Endometrium (tissue), 2 donors: ENCODE measurements at regions not wholly inside any gene's neighbourhood (a gene's known extent, or its start where the extent isn't known, plus 50 kb on each side); places are given as distances from the start of the nearest gene placed in this dataset.

Source experiments
- FAIRE-seq: peaks from 2 replicates; lab custom pipeline; 2012; peaks lifted over from hg19 to GRCh38; lab: Jason Lieb, UNC
- donor health status: control.
- donor health status: control.

DNA sequence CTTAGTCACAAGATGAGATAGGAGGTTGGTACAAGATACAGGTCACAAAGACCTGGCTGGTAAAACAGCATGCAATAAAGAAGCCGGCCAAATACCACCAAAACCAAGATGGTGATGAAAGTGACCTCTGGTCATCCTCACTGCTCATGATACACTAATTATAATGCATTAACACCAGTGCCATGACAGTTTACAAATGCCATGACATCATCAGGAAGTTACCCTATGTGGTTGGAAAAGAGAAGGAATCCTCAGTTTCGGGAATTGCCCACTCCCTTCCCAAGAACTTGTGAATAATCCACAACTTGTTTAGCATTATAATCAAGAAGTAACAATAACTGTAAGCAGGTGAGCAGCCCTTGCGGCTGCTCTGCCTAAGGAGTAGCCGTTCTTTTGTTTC is 408.5 kb upstream of the RAG2 start:
- no peak for FAIRE-seq

- FAIRE-seq = no peak
Observed at GRCh38 chr11:37002831-37003230, 404.8 kb upstream of the RAG2 start.

GRCh38 chr11:36997656-36998055 is 399.6 kb upstream of the RAG2 start:
- no peak for FAIRE-seq

- FAIRE-seq = no peak
Observed at GRCh38 chr11:36996795-36997194, 398.8 kb upstream of the RAG2 start.

DNA sequence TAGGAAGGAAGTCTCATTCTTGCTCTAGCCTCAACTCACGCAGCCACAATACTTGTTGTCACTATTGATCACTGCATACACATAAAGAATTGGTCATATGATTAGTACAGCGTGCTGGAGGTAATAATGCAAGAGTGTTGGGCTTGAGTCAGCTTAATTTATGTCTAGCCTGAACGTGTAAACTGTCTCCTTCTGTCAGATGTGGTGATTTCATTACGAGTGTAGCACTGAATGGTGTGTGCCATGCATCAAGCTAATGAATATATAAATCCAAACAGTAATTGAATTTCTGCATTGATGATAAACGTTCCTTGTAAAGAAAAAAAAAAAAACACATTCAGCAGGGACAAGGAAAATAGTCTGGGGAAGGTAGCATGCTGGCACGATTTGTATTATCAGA is 396.2 kb upstream of the RAG2 start:
- no peak for FAIRE-seq

GRCh38 chr11:36988556-36988955 is 390.5 kb upstream of the RAG2 start:
- no peak for FAIRE-seq

- FAIRE-seq = no peak
Observed at GRCh38 chr11:36985562-36985961, 387.5 kb upstream of the RAG2 start.

DNA sequence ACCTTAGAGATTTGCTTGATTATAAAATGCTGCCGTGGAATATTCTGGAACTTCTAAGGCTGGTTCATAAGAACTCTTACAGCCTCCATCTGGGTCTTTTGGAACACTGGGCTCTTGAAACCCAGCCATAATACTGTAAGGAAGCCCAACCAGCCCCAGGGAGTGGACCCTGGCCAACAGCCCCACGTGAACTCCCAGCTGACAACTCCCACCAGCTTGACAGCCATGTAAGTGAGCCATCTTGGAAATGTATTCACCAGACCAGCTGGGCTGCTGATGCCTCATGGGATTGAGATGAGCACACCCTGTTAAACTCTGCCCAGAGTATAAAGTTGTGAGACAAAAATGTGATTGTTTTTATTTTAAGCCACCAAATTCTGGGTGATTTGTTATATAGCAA is 378.7 kb upstream of the RAG2 start:
- no peak for FAIRE-seq

- FAIRE-seq = no peak
Observed at GRCh38 chr11:36974771-36975170, 376.7 kb upstream of the RAG2 start.

DNA sequence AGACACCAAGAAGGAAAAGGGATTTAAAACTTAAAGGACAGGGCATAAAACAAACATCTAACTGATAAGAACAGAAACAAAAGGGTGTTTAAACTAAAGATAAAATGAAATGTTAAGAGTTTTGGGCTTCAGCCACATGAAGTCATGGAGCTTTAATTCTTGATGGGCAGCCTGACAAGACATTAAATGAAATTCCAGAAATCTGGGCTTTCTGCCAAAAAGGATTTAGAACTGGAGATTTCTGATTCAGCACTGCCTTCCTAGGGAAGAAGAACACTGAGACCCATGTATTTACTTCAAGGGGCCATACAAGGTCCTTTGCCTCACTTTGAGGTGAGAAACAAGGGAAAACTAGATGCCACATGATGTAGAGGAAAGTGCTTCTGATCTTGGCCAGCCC is 355.9 kb upstream of the RAG2 start:
- FAIRE-seq = no peak

DNA sequence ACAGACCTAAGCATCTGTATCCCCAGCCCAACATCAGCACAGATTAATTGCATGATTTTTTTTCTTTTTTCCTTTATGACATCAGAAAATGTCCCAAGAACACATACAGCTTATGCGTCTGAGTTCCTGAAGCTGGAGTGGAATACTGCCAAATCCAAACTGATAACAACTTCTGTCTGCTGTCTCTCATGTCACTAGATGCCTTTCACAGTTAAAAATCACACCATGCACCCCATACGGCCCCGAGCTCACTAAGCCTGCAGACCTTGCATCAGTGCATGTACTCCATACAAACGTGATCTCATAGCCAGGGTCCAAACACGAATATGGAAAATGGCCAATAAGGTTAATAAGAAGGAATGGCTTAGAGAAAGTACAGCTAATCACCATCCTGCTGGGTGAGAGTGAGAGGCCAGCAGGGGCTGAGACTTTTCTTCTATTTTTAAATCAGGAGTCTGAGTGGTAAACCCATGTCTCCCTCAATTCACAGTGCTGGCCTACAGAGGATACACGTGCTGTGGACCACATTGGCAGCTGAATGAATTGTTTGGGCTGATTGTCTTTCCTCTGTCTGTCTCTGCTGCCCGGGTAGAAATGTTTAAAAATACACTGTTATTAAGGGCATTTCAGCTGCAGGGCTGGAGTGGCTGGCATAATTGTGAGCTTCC is 350.6 kb upstream of the RAG2 start:
- no peak for FAIRE-seq

DNA sequence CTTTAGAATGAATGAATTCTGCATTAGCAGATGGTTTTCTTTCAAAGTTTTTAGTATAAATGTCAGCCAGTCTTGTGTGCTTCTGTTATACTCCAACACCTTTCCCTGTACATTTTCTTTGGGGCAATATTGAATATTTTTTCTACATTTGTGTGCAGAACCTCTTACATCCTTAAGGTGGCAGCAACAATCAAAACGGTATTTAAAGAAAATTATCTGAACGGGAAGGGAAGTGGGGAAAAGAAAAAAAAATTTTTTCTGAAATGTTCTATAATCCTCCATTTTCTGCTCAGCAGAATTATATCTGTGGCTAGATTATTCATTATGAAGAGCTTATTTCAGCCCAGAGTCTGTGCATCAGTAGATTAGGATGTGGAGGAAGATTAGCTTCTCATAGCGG is 347.3 kb upstream of the RAG2 start:
- peak; percentile 39 for FAIRE-seq

GRCh38 chr11:36933481-36933880 is 335.4 kb upstream of the RAG2 start:
- no peak for FAIRE-seq

GRCh38 chr11:36931139-36931538 is 333.1 kb upstream of the RAG2 start:
- no peak for FAIRE-seq

DNA sequence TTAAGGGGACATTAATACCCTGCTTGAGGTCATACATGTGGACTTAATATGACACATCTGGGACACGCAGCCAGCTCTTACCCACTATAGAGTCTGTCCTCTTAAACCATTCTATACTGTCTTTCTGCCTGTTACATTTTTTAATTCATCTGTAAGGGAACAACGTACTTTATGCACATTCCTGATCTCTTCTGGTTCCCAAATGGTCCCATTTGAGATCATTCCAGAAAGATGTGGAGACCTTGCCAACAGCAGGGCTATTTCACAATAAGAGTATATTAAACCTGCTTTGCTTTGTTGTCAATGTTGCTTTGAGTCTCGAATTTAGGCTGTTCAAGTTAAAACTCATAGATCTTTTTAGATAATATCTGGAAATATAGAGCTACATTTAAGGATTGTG is 332.2 kb upstream of the RAG2 start:
- no peak for FAIRE-seq

- FAIRE-seq = no peak
Observed at GRCh38 chr11:36929401-36929800, 331.4 kb upstream of the RAG2 start.

DNA sequence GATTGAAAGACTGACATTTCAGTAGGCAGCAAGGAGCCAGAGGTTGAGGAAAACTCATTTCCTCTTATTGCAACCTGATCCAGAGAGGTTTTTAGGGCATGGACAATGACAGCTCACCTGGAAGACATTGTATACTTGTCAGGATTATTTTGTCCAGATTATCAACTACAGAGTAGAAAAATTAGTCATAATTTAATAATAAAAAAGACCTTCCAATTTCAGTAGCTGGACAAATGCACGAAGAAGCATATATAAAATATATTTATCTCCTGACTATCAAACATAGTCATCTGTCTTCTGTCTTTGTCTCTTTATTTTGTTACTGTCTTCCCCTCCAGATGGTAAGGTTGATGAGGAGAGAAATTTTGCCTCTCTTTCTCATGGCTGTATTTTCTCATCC is 330.6 kb upstream of the RAG2 start:
- no peak for FAIRE-seq

DNA sequence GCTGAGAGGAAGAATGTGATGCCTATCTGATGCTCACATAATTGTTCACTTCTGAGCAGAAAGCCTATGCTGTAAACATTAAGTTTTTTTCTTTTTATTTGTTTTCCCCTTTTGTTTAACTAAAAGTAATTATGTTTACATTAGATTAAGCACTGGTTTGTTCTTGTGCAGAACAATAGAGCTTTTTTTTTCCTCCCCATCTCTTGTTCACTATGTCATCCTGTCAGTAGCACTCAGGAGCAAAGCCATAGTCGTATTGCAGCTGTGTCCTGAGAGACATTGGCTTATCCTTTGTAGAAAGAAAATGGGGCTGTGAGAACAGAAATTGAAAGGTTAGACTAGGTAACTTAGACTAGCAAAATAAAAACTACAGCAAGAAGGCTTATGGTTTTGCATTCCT is 301.8 kb upstream of the RAG2 start:
- FAIRE-seq = peak; percentile 98

DNA sequence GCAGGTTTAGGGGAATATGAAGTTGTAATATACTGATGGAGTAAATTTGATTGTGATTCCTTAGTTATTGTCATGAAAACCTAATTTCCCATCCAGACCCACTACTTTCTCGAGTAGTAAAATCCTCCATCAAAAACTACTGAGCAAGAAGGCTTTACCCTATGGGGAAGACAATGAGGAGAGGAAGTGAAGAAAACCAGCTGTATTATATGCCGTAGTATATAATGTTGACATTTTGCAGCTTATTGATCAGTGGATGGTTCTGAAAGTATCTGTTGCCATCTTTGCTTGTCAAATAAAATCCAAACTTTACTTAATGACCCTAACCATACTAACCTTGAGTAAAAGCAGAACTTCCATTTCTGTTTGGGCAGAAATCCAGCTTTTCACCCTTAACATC is 292.8 kb upstream of the RAG2 start:
- FAIRE-seq = no peak

- FAIRE-seq = no peak
Observed at GRCh38 chr11:36890121-36890679, 292.2 kb upstream of the RAG2 start.

- no peak for FAIRE-seq
Observed at GRCh38 chr11:36885154-36885553, 287.1 kb upstream of the RAG2 start.

DNA sequence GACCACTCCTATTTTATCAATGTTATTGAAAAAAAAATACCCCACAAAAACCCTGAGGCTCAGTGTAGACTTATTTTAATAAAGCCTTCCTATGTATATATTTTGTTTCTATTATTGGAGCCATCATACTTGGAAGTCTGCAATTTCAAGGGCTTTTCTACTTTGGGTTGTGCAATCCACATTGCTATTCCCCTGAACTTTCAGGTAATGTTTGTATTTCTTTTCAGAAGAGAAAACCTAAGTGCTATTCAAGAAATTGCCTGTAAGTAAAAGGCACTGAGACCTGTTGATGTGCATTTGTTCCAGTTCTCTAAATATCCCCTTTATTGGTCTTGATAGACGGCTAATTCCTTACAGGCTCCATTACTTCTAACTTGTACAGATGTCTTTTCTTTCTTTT is 280.7 kb upstream of the RAG2 start:
- no peak for FAIRE-seq

- no peak for FAIRE-seq
Observed at GRCh38 chr11:36877149-36877548, 279.1 kb upstream of the RAG2 start.

- FAIRE-seq = no peak
Observed at GRCh38 chr11:36876266-36876665, 278.2 kb upstream of the RAG2 start.

DNA sequence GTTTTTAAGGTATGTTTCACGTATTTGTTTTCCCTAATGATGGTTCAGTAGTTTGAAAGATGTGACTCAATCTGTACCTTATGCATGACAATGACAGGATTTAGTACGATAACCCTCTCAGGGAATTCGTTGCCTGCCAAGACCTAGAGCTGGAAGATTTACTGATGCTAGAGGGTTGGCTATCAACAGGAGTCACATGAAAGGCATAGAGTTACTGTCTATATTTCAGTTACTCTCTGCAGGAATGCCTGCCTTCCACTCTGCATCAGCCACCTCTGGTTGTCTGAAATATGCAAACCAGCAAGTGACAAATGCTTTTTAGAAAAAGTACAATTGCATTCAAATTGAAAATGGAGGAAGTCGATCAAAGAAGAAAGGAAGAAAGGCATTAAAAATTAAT is 276.3 kb upstream of the RAG2 start:
- no peak for FAIRE-seq
